Activated CD8-positive, alpha-beta T cell treated with anti-CD3 and anti-CD28 coated beads for 36 hours (primary cell): ENCODE measurements at regions not wholly inside any gene's neighbourhood (a gene's known extent, or its start where the extent isn't known, plus 50 kb on each side); places are given as distances from the start of the nearest gene placed in this dataset.

Experiments used
- ATAC-seq: fragments of 200-7000 bp; cut with Tn5 transposase; one replicate; pipeline ENCODE4 v1.10.0; 2021; ENCODE audit warnings: mild to moderate bottlenecking, moderate library complexity
- CTCF ChIA-PET: fragments of 350-600 bp; sonication (Branson Sonifier 250); formaldehyde crosslinking; loops from one replicate; lab custom pipeline; 2021; ENCODE audit warnings: antibody characterized with exemption; lab: Charles Lee
- POLR2A ChIA-PET: fragments of 350-600 bp; sonication (Branson Sonifier 250); formaldehyde crosslinking; loops from one replicate; lab custom pipeline; 2021; ENCODE audit warnings: antibody characterized with exemption; lab: Charles Lee
- DNase-seq: peaks from one replicate; pipeline ENCODE4 v3.0.0-alpha.2; 2020
- H3K27ac Mint-ChIP-seq: one replicate; pipeline ENCODE4 v1.8.0; 2021; ENCODE audit warnings: mild to moderate bottlenecking, mixed read lengths
- H3K27me3 Mint-ChIP-seq: one replicate; pipeline ENCODE4 v1.8.0; 2021; ENCODE audit warnings: mixed read lengths
- H3K36me3 Mint-ChIP-seq: one replicate; pipeline ENCODE4 v1.8.0; 2021; ENCODE audit warnings: low read depth, mixed read lengths
- H3K4me1 Mint-ChIP-seq: one replicate; pipeline ENCODE4 v1.8.0; 2021; ENCODE audit warnings: low read depth, mixed read lengths
- H3K4me3 Mint-ChIP-seq: one replicate; pipeline ENCODE4 v1.8.0; 2021; ENCODE audit warnings: mild to moderate bottlenecking, moderate library complexity, mixed read lengths
- H3K9me3 Mint-ChIP-seq: one replicate; pipeline ENCODE4 v1.8.0; 2021; ENCODE audit warnings: mixed read lengths
- CTCF ChIP-seq: fragments of 200-600 bp; IDR thresholded peaks from one replicate; pipeline ENCODE4 v1.8.0; 2022; ENCODE audit warnings: antibody characterized with exemption, mild to moderate bottlenecking
- intact Hi-C: fragments of 100-400 bp; cut with micrococcal nuclease; formaldehyde crosslinking; loops from one replicate; pipeline ENCODE4 v1.10.0; 2022

GRCh38 chr5:126015235-126016181 lies 407.7 kb upstream of the GRAMD2B start:
- intact Hi-C loops: no loop called here
- ChIA-PET CTCF (no interaction called here), POLR2A (no interaction called here)

GRCh38 chr5:126016256-126016655 lies 407.0 kb upstream of the GRAMD2B start:
- DNase-seq (no peak), ATAC-seq (no peak)
- Mint-ChIP-seq H3K36me3 (no peaks in the 10 kb centered on the region), H3K9me3 (no peaks in the 10 kb centered on the region), H3K27me3 (no peaks in the 10 kb centered on the region), H3K4me3 (no peak overlapping the region), H3K27ac (no peak overlapping the region), H3K4me1 (no peaks in the 10 kb centered on the region)
- no peak for TF ChIP-seq CTCF
- ChIA-PET POLR2A (no interaction called here), CTCF (no interaction called here)
- intact Hi-C loops: no loop called here

More at GRCh38 chr5:126015235-126016181, 407.7 kb upstream of the GRAMD2B start:
- Mint-ChIP-seq H3K9me3 (no peaks in the 10 kb centered on the region), H3K36me3 (no peaks in the 10 kb centered on the region), H3K4me3 (no peak overlapping the region), H3K27ac (no peak overlapping the region), H3K27me3 (no peaks in the 10 kb centered on the region), H3K4me1 (no peaks in the 10 kb centered on the region)
- TF ChIP-seq CTCF: no peak
- ATAC-seq: no peak
- DNase-seq: no peak

GRCh38 chr5:126017096-126017495 lies 406.1 kb upstream of the GRAMD2B start:
- no peak for TF ChIP-seq CTCF
- ATAC-seq (no peak), DNase-seq (no peak)
- Mint-ChIP-seq H3K4me3 (no peak overlapping the region), H3K27me3 (no peaks in the 10 kb centered on the region), H3K9me3 (no peaks in the 10 kb centered on the region), H3K27ac (no peak overlapping the region), H3K36me3 (no peaks in the 10 kb centered on the region), H3K4me1 (no peaks in the 10 kb centered on the region)
- ChIA-PET POLR2A (no interaction called here), CTCF (no interaction called here)
- intact Hi-C loops: no loop called here

- no peak overlapping the region for H3K4me3 Mint-ChIP-seq
- intact Hi-C loops: no loop called here
- no peaks in the 10 kb centered on the region for H3K4me1 Mint-ChIP-seq
- DNase-seq (no peak), ATAC-seq (no peak)
- TF ChIP-seq CTCF: no peak
- ChIA-PET POLR2A (no interaction called here), CTCF (no interaction called here)
- H3K27me3 Mint-ChIP-seq: no peaks in the 10 kb centered on the region
- peaks cover 3% of the 10 kb centered on the region for H3K9me3 Mint-ChIP-seq
- H3K27ac Mint-ChIP-seq: no peak overlapping the region
- H3K36me3 Mint-ChIP-seq: no peaks in the 10 kb centered on the region
These were observed 402.4 kb upstream of the GRAMD2B start for GRCh38 chr5:126020770-126021169.

GRCh38 chr5:126023994-126024441 lies 399.2 kb upstream of the GRAMD2B start:
- H3K27me3 Mint-ChIP-seq: no peaks in the 10 kb centered on the region
- no peak overlapping the region for H3K27ac Mint-ChIP-seq
- DNase-seq (no peak), ATAC-seq (no peak)
- TF ChIP-seq CTCF: no peak
- peaks cover 12% of the 10 kb centered on the region for H3K9me3 Mint-ChIP-seq
- no peaks in the 10 kb centered on the region for H3K4me1 Mint-ChIP-seq
- no peaks in the 10 kb centered on the region for H3K36me3 Mint-ChIP-seq
- H3K4me3 Mint-ChIP-seq: no peak overlapping the region
- POLR2A ChIA-PET: no interaction called here
- intact Hi-C loops: no loop called here
- CTCF ChIA-PET: no interaction called here
